Adrenal gland (tissue), 5 donors: ENCODE measurements at regions not wholly inside any gene's neighbourhood (a gene's known extent, or its start where the extent isn't known, plus 50 kb on each side); places are given as distances from the start of the nearest gene placed in this dataset.

Source experiments
- CTCF ChIP-seq, 6 experiments: fragments of 450-650 bp in 4 of 6; fragments of 200-600 bp in 2 of 6; sonication (generic) in 1 of 6; IDR thresholded peaks; 1 replicate in 5 of 6; 2 replicates in 1 of 6; pipeline versions ENCODE4 v1.5.1 to v1.8.0; 2016 to 2021; ENCODE audit warnings: antibody characterized with exemption in 6 of 6, mild to moderate bottlenecking in 2 of 6, moderate library complexity in 1 of 6
- POLR2A ChIP-seq, 2 donors: fragments of 450-650 bp; IDR thresholded peaks; one replicate each; pipeline ENCODE4 v1.6.1; 2017; ENCODE audit warnings: antibody characterized with exemption in 2 of 2, mild to moderate bottlenecking in 2 of 2, moderate library complexity in 1 of 2
- donor health status: DM: no; HTN: no; CAD: no.

DNA sequence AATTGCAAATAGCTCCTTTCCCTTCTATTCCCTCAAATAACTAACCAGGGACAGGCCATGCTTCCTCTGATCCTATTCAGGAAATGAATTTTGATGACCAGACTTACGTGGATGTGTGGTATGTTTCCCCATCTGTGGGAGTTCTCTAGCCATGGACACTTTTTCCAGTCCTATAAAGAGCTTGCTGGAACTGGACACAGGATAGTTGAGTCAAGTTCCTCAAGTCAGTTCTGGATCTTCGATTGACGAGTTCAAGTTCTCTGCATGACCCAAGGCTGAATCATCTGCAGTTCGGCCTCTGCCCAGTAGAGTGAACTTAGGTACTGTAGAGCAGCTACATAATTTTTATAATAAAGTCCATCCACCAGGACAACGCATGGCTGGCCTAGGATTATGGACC lies 52.7 kb upstream of the CCND1 start:
- no peak for TF ChIP-seq POLR2A (IDR thresholded peaks at IDR 0.05)
- no peak for TF ChIP-seq CTCF (IDR thresholded peaks at IDR 0.05)
